ENCODE measurements at regions not wholly inside any gene's neighbourhood (a gene's known extent, or its start where the extent isn't known, plus 50 kb on each side); places are given as distances from the start of the nearest gene placed in this dataset.

- H3K9me3 ChIP-seq (ENCODE audit: control insufficient read depth, insufficient read depth, low read length) = no peaks in the 10 kb centered on the region
- no CpG with 5 or more reads among the region's 2 CpGs for WGBS (ENCODE audit: insufficient coverage)
- DNase-seq (ENCODE audit: low read depth in 4 of 6, low spot score in 6 of 6) = peak in 3 of 6 donors; percentile 22 to 84 (median 71)
- H3K4me1 ChIP-seq (ENCODE audit: control insufficient read depth, insufficient read depth, low read length) = peaks cover 5% of the 10 kb centered on the region
- H3K27me3 ChIP-seq (ENCODE audit: control insufficient read depth, insufficient read depth, low read length) = no peaks in the 10 kb centered on the region
- no peaks in the 10 kb centered on the region for H3K36me3 ChIP-seq (ENCODE audit: control insufficient read depth, insufficient read depth, low read length)
- H3K27ac ChIP-seq (ENCODE audit: low read depth, low read length) = no peak overlapping the region
- H3K4me3 ChIP-seq (ENCODE audit: low read depth, low read length) = no peak overlapping the region
These were observed 636.0 kb upstream of the TBL1XR1 start for GRCh38 chr3:177833332-177833731.

DNA sequence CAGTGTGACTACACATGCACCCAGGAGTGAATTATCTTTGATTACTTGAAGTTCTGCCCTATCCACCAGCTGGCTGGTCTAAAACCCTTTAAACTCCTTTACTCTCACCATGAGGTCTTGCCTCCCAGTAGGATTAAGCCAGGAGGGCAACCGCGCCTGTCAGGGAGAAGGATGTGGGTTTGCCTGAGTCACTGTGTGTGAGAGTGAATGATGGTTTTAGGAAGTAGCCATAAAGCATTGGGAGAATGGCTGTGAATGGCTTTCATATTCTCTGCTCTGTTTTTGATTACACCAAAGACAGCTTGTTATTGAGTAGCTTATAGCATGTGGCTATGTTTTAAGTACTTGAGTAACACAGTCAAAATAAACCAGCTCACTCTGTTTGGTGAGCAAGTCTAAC, 637.7 kb upstream of the TBL1XR1 start:
- peaks cover 5% of the 10 kb centered on the region for H3K4me1 ChIP-seq (ENCODE audit: control insufficient read depth, insufficient read depth, low read length)
- H3K36me3 ChIP-seq (ENCODE audit: control insufficient read depth, insufficient read depth, low read length) = no peaks in the 10 kb centered on the region
- H3K4me3 ChIP-seq (ENCODE audit: low read depth, low read length) = no peak overlapping the region
- no peak for DNase-seq (ENCODE audit: low read depth in 4 of 6, low spot score in 6 of 6)
- H3K27me3 ChIP-seq (ENCODE audit: control insufficient read depth, insufficient read depth, low read length) = no peaks in the 10 kb centered on the region
- WGBS (ENCODE audit: insufficient coverage) = 67% methylated on average over 2 of the region's 2 CpGs
- no peaks in the 10 kb centered on the region for H3K9me3 ChIP-seq (ENCODE audit: control insufficient read depth, insufficient read depth, low read length)
- no peak overlapping the region for H3K27ac ChIP-seq (ENCODE audit: low read depth, low read length)

DNA sequence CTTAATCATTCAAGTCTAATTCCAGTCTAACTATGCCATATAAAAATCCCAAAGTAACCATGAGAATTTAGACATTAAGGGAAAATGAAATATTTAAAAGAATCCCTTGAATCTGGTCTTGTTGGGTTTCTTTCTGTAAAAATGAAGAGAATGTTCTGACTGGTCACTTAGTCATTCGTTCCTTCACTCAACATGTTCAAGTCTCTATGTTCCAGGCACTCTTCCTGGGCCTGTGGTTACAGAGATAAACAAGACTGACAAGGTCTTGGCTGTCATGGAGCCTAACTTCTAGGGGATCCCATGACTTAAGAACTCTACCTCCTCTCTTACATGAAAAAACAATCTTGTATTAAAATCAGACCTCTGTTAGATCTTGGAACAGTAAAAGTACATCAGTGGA, 638.6 kb upstream of the TBL1XR1 start:
- no peak overlapping the region for H3K27ac ChIP-seq (ENCODE audit: low read depth, low read length)
- H3K4me3 ChIP-seq (ENCODE audit: low read depth, low read length) = no peak overlapping the region
- no peaks in the 10 kb centered on the region for H3K9me3 ChIP-seq (ENCODE audit: control insufficient read depth, insufficient read depth, low read length)
- peaks cover 5% of the 10 kb centered on the region for H3K4me1 ChIP-seq (ENCODE audit: control insufficient read depth, insufficient read depth, low read length)
- 88% methylated on average over 1 of the region's 1 CpG for WGBS (ENCODE audit: insufficient coverage)
- no peaks in the 10 kb centered on the region for H3K27me3 ChIP-seq (ENCODE audit: control insufficient read depth, insufficient read depth, low read length)
- no peak for DNase-seq (ENCODE audit: low read depth in 4 of 6, low spot score in 6 of 6)
- H3K36me3 ChIP-seq (ENCODE audit: control insufficient read depth, insufficient read depth, low read length) = no peaks in the 10 kb centered on the region

GRCh38 chr3:177836671-177837070, 639.4 kb upstream of the TBL1XR1 start:
- Histone ChIP-seq H3K27ac (ENCODE audit: low read depth, low read length) (no peak overlapping the region), H3K9me3 (ENCODE audit: control insufficient read depth, insufficient read depth, low read length) (no peaks in the 10 kb centered on the region), H3K4me3 (ENCODE audit: low read depth, low read length) (no peak overlapping the region), H3K4me1 (ENCODE audit: control insufficient read depth, insufficient read depth, low read length) (peaks cover 5% of the 10 kb centered on the region), H3K27me3 (ENCODE audit: control insufficient read depth, insufficient read depth, low read length) (no peaks in the 10 kb centered on the region), H3K36me3 (ENCODE audit: control insufficient read depth, insufficient read depth, low read length) (no peaks in the 10 kb centered on the region)
- DNase-seq (ENCODE audit: low read depth in 4 of 6, low spot score in 6 of 6) = peak in 1 of 6 donors; percentile 29
- no CpG with 5 or more reads among the region's 5 CpGs for WGBS (ENCODE audit: insufficient coverage)

GRCh38 chr3:177837951-177838655, 640.8 kb upstream of the TBL1XR1 start:
- 78% methylated on average over 3 of the region's 5 CpGs for WGBS (ENCODE audit: insufficient coverage)
- Histone ChIP-seq H3K27me3 (ENCODE audit: control insufficient read depth, insufficient read depth, low read length) (no peaks in the 10 kb centered on the region), H3K36me3 (ENCODE audit: control insufficient read depth, insufficient read depth, low read length) (no peaks in the 10 kb centered on the region), H3K4me3 (ENCODE audit: low read depth, low read length) (no peak overlapping the region), H3K4me1 (ENCODE audit: control insufficient read depth, insufficient read depth, low read length) (peaks cover 5% of the 10 kb centered on the region), H3K27ac (ENCODE audit: low read depth, low read length) (no peak overlapping the region), H3K9me3 (ENCODE audit: control insufficient read depth, insufficient read depth, low read length) (no peaks in the 10 kb centered on the region)
- peak in 2 of 6 donors; percentile 41 to 58 for DNase-seq (ENCODE audit: low read depth in 4 of 6, low spot score in 6 of 6)

GRCh38 chr3:177838766-177839350, 641.6 kb upstream of the TBL1XR1 start:
- Histone ChIP-seq H3K9me3 (ENCODE audit: control insufficient read depth, insufficient read depth, low read length) (no peaks in the 10 kb centered on the region), H3K4me3 (ENCODE audit: low read depth, low read length) (no peak overlapping the region), H3K27me3 (ENCODE audit: control insufficient read depth, insufficient read depth, low read length) (no peaks in the 10 kb centered on the region), H3K4me1 (ENCODE audit: control insufficient read depth, insufficient read depth, low read length) (peaks cover 5% of the 10 kb centered on the region), H3K27ac (ENCODE audit: low read depth, low read length) (no peak overlapping the region), H3K36me3 (ENCODE audit: control insufficient read depth, insufficient read depth, low read length) (no peaks in the 10 kb centered on the region)
- DNase-seq (ENCODE audit: low read depth in 4 of 6, low spot score in 6 of 6) = no peak
- WGBS (ENCODE audit: insufficient coverage) = 39% methylated on average over 4 of the region's 7 CpGs

- no peaks in the 10 kb centered on the region for H3K27me3 ChIP-seq (ENCODE audit: control insufficient read depth, insufficient read depth, low read length)
- H3K4me3 ChIP-seq (ENCODE audit: low read depth, low read length) = no peak overlapping the region
- H3K36me3 ChIP-seq (ENCODE audit: control insufficient read depth, insufficient read depth, low read length) = no peaks in the 10 kb centered on the region
- H3K4me1 ChIP-seq (ENCODE audit: control insufficient read depth, insufficient read depth, low read length) = peaks cover under 1% of the 10 kb centered on the region
- H3K9me3 ChIP-seq (ENCODE audit: control insufficient read depth, insufficient read depth, low read length) = no peaks in the 10 kb centered on the region
- H3K27ac ChIP-seq (ENCODE audit: low read depth, low read length) = no peak overlapping the region
- no peak for DNase-seq (ENCODE audit: low read depth in 4 of 6, low spot score in 6 of 6)
- WGBS (ENCODE audit: insufficient coverage) = no CpG with 5 or more reads among the region's 1 CpG
These were observed 645.0 kb upstream of the TBL1XR1 start for GRCh38 chr3:177842302-177842701.

GRCh38 chr3:177842743-177843734, 645.8 kb upstream of the TBL1XR1 start:
- no peak for DNase-seq (ENCODE audit: low read depth in 4 of 6, low spot score in 6 of 6)
- Histone ChIP-seq H3K4me3 (ENCODE audit: low read depth, low read length) (no peak overlapping the region), H3K27me3 (ENCODE audit: control insufficient read depth, insufficient read depth, low read length) (no peaks in the 10 kb centered on the region), H3K4me1 (ENCODE audit: control insufficient read depth, insufficient read depth, low read length) (no peaks in the 10 kb centered on the region), H3K9me3 (ENCODE audit: control insufficient read depth, insufficient read depth, low read length) (no peaks in the 10 kb centered on the region), H3K36me3 (ENCODE audit: control insufficient read depth, insufficient read depth, low read length) (no peaks in the 10 kb centered on the region), H3K27ac (ENCODE audit: low read depth, low read length) (no peak overlapping the region)
- WGBS (ENCODE audit: insufficient coverage) = 100% methylated on average over 3 of the region's 8 CpGs

GRCh38 chr3:177852001-177852807, 654.9 kb upstream of the TBL1XR1 start:
- no peaks in the 10 kb centered on the region for H3K36me3 ChIP-seq (ENCODE audit: control insufficient read depth, insufficient read depth, low read length)

More at GRCh38 chr3:177852001-177852807, 654.9 kb upstream of the TBL1XR1 start:
- no peaks in the 10 kb centered on the region for H3K9me3 ChIP-seq (ENCODE audit: control insufficient read depth, insufficient read depth, low read length)
- WGBS (ENCODE audit: insufficient coverage) = no CpG with 5 or more reads among the region's 3 CpGs
- no peak for DNase-seq (ENCODE audit: low read depth in 4 of 6, low spot score in 6 of 6)
- H3K4me1 ChIP-seq (ENCODE audit: control insufficient read depth, insufficient read depth, low read length) = no peaks in the 10 kb centered on the region
- H3K27ac ChIP-seq (ENCODE audit: low read depth, low read length) = no peak overlapping the region
- H3K4me3 ChIP-seq (ENCODE audit: low read depth, low read length) = no peak overlapping the region
- H3K27me3 ChIP-seq (ENCODE audit: control insufficient read depth, insufficient read depth, low read length) = no peaks in the 10 kb centered on the region
